ENCODE measurements at regions not wholly inside any gene's neighbourhood (a gene's known extent, or its start where the extent isn't known, plus 50 kb on each side); places are given as distances from the start of the nearest gene placed in this dataset.

GRCh38 chr7:42766782-42767423, 145.0 kb downstream of the C7orf25 start:
- no peak overlapping the region for H3K4me3 ChIP-seq (ENCODE audit: insufficient read depth, low read depth, low read length)
- no peaks in the 10 kb centered on the region for H3K4me1 ChIP-seq (ENCODE audit: insufficient read depth, low read length)
- H2AFZ ChIP-seq (ENCODE audit: low read depth, low read length) = no peak overlapping the region
- no peaks in the 10 kb centered on the region for H4K20me1 ChIP-seq (ENCODE audit: insufficient read depth, low read length)
- DNase-seq (ENCODE audit: low read depth) (no peak), FAIRE-seq (no peak)
- no peaks in the 10 kb centered on the region for H3K4me1 Mint-ChIP-seq (ENCODE audit: low read depth, unreplicated experiment)
- no peaks in the 10 kb centered on the region for H3K36me3 Mint-ChIP-seq (ENCODE audit: low read depth, unreplicated experiment)
- no peaks in the 10 kb centered on the region for H3K9me3 ChIP-seq (ENCODE audit: insufficient read depth, low read depth, low read length)
- H3K79me2 ChIP-seq (ENCODE audit: insufficient read depth, low read length) = no peaks in the 10 kb centered on the region
- H3K36me3 ChIP-seq (ENCODE audit: insufficient read depth, low read length) = no peaks in the 10 kb centered on the region
- H3K9ac ChIP-seq (ENCODE audit: low read length) = no peak overlapping the region
- no peak overlapping the region for H3K4me3 Mint-ChIP-seq (ENCODE audit: unreplicated experiment)
- H3K9me3 Mint-ChIP-seq (ENCODE audit: unreplicated experiment) = no peaks in the 10 kb centered on the region
- no peaks in the 10 kb centered on the region for H3K27me3 ChIP-seq (ENCODE audit: insufficient read depth, low read length)
- H3K27me3 Mint-ChIP-seq (ENCODE audit: low read depth, unreplicated experiment) = peaks cover 15% of the 10 kb centered on the region
- H3K27ac Mint-ChIP-seq (ENCODE audit: unreplicated experiment) = no peak overlapping the region
- TF ChIP-seq EZH2 (IDR thresholded peaks at IDR 0.05; ENCODE audit: insufficient read depth, low read length) = no peak
- no peak for TF ChIP-seq CTCF (IDR thresholded peaks at IDR 0.05; ENCODE audit: insufficient read depth, low read depth, low read length)
- no peak overlapping the region for H3K27ac ChIP-seq (ENCODE audit: low read depth, low read length)
- H3K4me2 ChIP-seq (ENCODE audit: low read length) = no peak overlapping the region

GRCh38 chr7:42765931-42766330, 145.9 kb downstream of the C7orf25 start:
- H3K4me3 ChIP-seq (ENCODE audit: insufficient read depth, low read depth, low read length) = no peak overlapping the region
- H3K27me3 Mint-ChIP-seq (ENCODE audit: low read depth, unreplicated experiment) = peaks cover 15% of the 10 kb centered on the region
- H3K36me3 Mint-ChIP-seq (ENCODE audit: low read depth, unreplicated experiment) = no peaks in the 10 kb centered on the region
- H4K20me1 ChIP-seq (ENCODE audit: insufficient read depth, low read length) = no peaks in the 10 kb centered on the region
- H3K4me3 Mint-ChIP-seq (ENCODE audit: unreplicated experiment) = no peak overlapping the region
- no peak for DNase-seq (ENCODE audit: low read depth)
- H2AFZ ChIP-seq (ENCODE audit: low read depth, low read length) = no peak overlapping the region
- no peaks in the 10 kb centered on the region for H3K4me1 Mint-ChIP-seq (ENCODE audit: low read depth, unreplicated experiment)
- TF ChIP-seq EZH2 (IDR thresholded peaks at IDR 0.05; ENCODE audit: insufficient read depth, low read length) (no peak), CTCF (IDR thresholded peaks at IDR 0.05; ENCODE audit: insufficient read depth, low read depth, low read length) (no peak)
- no peak for FAIRE-seq
- no peaks in the 10 kb centered on the region for H3K9me3 ChIP-seq (ENCODE audit: insufficient read depth, low read depth, low read length)
- no peak overlapping the region for H3K27ac Mint-ChIP-seq (ENCODE audit: unreplicated experiment)
- no peaks in the 10 kb centered on the region for H3K9me3 Mint-ChIP-seq (ENCODE audit: unreplicated experiment)
- H3K27ac ChIP-seq (ENCODE audit: low read depth, low read length) = no peak overlapping the region
- no peaks in the 10 kb centered on the region for H3K36me3 ChIP-seq (ENCODE audit: insufficient read depth, low read length)
- H3K4me1 ChIP-seq (ENCODE audit: insufficient read depth, low read length) = no peaks in the 10 kb centered on the region
- H3K27me3 ChIP-seq (ENCODE audit: insufficient read depth, low read length) = no peaks in the 10 kb centered on the region
- H3K9ac ChIP-seq (ENCODE audit: low read length) = no peak overlapping the region
- no peak overlapping the region for H3K4me2 ChIP-seq (ENCODE audit: low read length)
- H3K79me2 ChIP-seq (ENCODE audit: insufficient read depth, low read length) = no peaks in the 10 kb centered on the region

- Histone ChIP-seq H3K4me3 (ENCODE audit: insufficient read depth, low read depth, low read length) (no peak overlapping the region), H3K36me3 (ENCODE audit: insufficient read depth, low read length) (no peaks in the 10 kb centered on the region), H3K9me3 (ENCODE audit: insufficient read depth, low read depth, low read length) (peaks cover 3% of the 10 kb centered on the region), H3K27me3 (ENCODE audit: insufficient read depth, low read length) (no peaks in the 10 kb centered on the region), H3K4me1 (ENCODE audit: insufficient read depth, low read length) (no peaks in the 10 kb centered on the region), H3K9ac (ENCODE audit: low read length) (no peak overlapping the region), H3K27ac (ENCODE audit: low read depth, low read length) (no peak overlapping the region), H4K20me1 (ENCODE audit: insufficient read depth, low read length) (no peaks in the 10 kb centered on the region), H3K4me2 (ENCODE audit: low read length) (no peak overlapping the region), H3K79me2 (ENCODE audit: insufficient read depth, low read length) (no peaks in the 10 kb centered on the region), H2AFZ (ENCODE audit: low read depth, low read length) (no peak overlapping the region)
- Mint-ChIP-seq H3K27me3 (ENCODE audit: low read depth, unreplicated experiment) (peaks cover 15% of the 10 kb centered on the region), H3K36me3 (ENCODE audit: low read depth, unreplicated experiment) (no peaks in the 10 kb centered on the region), H3K27ac (ENCODE audit: unreplicated experiment) (no peak overlapping the region), H3K4me3 (ENCODE audit: unreplicated experiment) (no peak overlapping the region), H3K9me3 (ENCODE audit: unreplicated experiment) (no peaks in the 10 kb centered on the region), H3K4me1 (ENCODE audit: low read depth, unreplicated experiment) (no peaks in the 10 kb centered on the region)
- TF ChIP-seq CTCF (IDR thresholded peaks at IDR 0.05; ENCODE audit: insufficient read depth, low read depth, low read length) = no peak
- TF ChIP-seq EZH2 (IDR thresholded peaks at IDR 0.05; ENCODE audit: insufficient read depth, low read length) = no peak
- DNase-seq (ENCODE audit: low read depth) (no peak), FAIRE-seq (no peak)
These were observed 148.7 kb downstream of the C7orf25 start for GRCh38 chr7:42763137-42763551.

All from astrocyte (in vitro differentiated cells and primary cell).